H9 (cell line): ENCODE measurements at regions not wholly inside any gene's neighbourhood (a gene's known extent, or its start where the extent isn't known, plus 50 kb on each side); places are given as distances from the start of the nearest gene placed in this dataset.

Experiments
- DNase-seq: peaks from one replicate; pipeline ENCODE4 v3.0.0-alpha.2; 2017
- H2AFZ ChIP-seq: one replicate; pipeline ENCODE4 v1.6.1; 2013; ENCODE audit warnings: mild to moderate bottlenecking, low read length, control low read depth, moderate library complexity
- H2AK5ac ChIP-seq: 2 replicates; pipeline ENCODE4 v1.6.1; 2013; ENCODE audit warnings: low read length, control low read depth, mixed read lengths; ENCODE audit not compliant: insufficient read length
- H2BK120ac ChIP-seq: one replicate; pipeline ENCODE4 v1.6.1; 2013; ENCODE audit warnings: low read depth, mild to moderate bottlenecking, low read length, control low read depth, inconsistent platforms; ENCODE audit not compliant: poor library complexity, severe bottlenecking
- H2BK12ac ChIP-seq: 2 replicates; pipeline ENCODE4 v1.6.1; 2013; ENCODE audit warnings: low read length, control low read depth, mixed read lengths, low read depth; ENCODE audit not compliant: insufficient read length
- H2BK15ac ChIP-seq: 2 replicates; pipeline ENCODE4 v1.6.1; 2013; ENCODE audit warnings: low read depth, low read length, control low read depth
- H2BK20ac ChIP-seq: one replicate; pipeline ENCODE4 v1.6.1; 2013; ENCODE audit warnings: low read depth, mild to moderate bottlenecking, low read length, control low read depth, inconsistent platforms; ENCODE audit not compliant: poor library complexity, severe bottlenecking
- H2BK5ac ChIP-seq: 2 replicates; pipeline ENCODE4 v1.6.1; 2013; ENCODE audit warnings: low read length, control low read depth, mixed read lengths; ENCODE audit not compliant: insufficient read length
- H3K14ac ChIP-seq: 2 replicates; pipeline ENCODE4 v1.6.1; 2013; ENCODE audit warnings: low read length, control low read depth; ENCODE audit not compliant: insufficient read depth
- H3K18ac ChIP-seq: 2 replicates; pipeline ENCODE4 v1.6.1; 2013; ENCODE audit warnings: low read depth, mild to moderate bottlenecking, mixed read lengths, low read length, control low read depth; ENCODE audit not compliant: insufficient read length
- H3K23ac ChIP-seq: 2 replicates; pipeline ENCODE4 v1.6.1; 2013; ENCODE audit warnings: low read length, control low read depth, mixed read lengths, low read depth; ENCODE audit not compliant: insufficient read length
- H3K23me2 ChIP-seq: 2 replicates; pipeline ENCODE4 v1.6.1; 2013; ENCODE audit warnings: low read depth, mild to moderate bottlenecking, mixed read lengths, low read length, control low read depth; ENCODE audit not compliant: insufficient read length, poor library complexity, severe bottlenecking
- H3K27ac ChIP-seq: 2 replicates; pipeline ENCODE4 v1.5.1; 2013; ENCODE audit warnings: low read length, control low read depth, mixed read lengths, low read depth; ENCODE audit not compliant: insufficient read length
- H3K27me3 ChIP-seq: 2 replicates; pipeline ENCODE4 v1.6.1; 2013; ENCODE audit warnings: low read length, control low read depth, inconsistent platforms; ENCODE audit not compliant: insufficient read depth
- H3K4ac ChIP-seq: 2 replicates; pipeline ENCODE4 v1.6.1; 2013; ENCODE audit warnings: low read depth, mild to moderate bottlenecking, control low read depth, inconsistent platforms, low read length, moderate library complexity
- H3K4me1 ChIP-seq: 2 replicates; pipeline ENCODE4 v1.6.1; 2013; ENCODE audit warnings: low read length, control low read depth, inconsistent platforms; ENCODE audit not compliant: insufficient read depth
- H3K4me2 ChIP-seq: 2 replicates; pipeline ENCODE4 v1.6.1; 2013; ENCODE audit warnings: low read length, control low read depth, mixed read lengths; ENCODE audit not compliant: insufficient read length, insufficient read depth
- H3K56ac ChIP-seq: 2 replicates; pipeline ENCODE4 v1.6.1; 2013; ENCODE audit warnings: low read depth, mild to moderate bottlenecking, mixed read lengths, low read length, control low read depth; ENCODE audit not compliant: insufficient read length
- H3K79me1 ChIP-seq: 2 replicates; pipeline ENCODE4 v1.6.1; 2013; ENCODE audit warnings: low read depth, mild to moderate bottlenecking, moderate library complexity, low read length, control low read depth, inconsistent platforms; ENCODE audit not compliant: insufficient read depth, poor library complexity, severe bottlenecking
- H3K79me2 ChIP-seq: 2 replicates; pipeline ENCODE4 v1.6.1; 2013; ENCODE audit warnings: low read length, control low read depth, inconsistent platforms; ENCODE audit not compliant: insufficient read depth
- H3K9ac ChIP-seq: 2 replicates; pipeline ENCODE4 v1.6.1; 2013; ENCODE audit warnings: low read length, control low read depth, mixed read lengths; ENCODE audit not compliant: insufficient read length; ENCODE audit errors: extremely low read depth
- H3K9me3 ChIP-seq: one replicate; pipeline ENCODE4 v1.6.1; 2013; ENCODE audit warnings: low read depth, low read length, inconsistent platforms; ENCODE audit not compliant: control insufficient read depth
- H3T11ph ChIP-seq: one replicate; pipeline ENCODE4 v1.6.1; 2013; ENCODE audit warnings: mild to moderate bottlenecking, low read length, control low read depth, inconsistent platforms
- H4K20me1 ChIP-seq: one replicate; pipeline ENCODE4 v1.6.1; 2013; ENCODE audit not compliant: control insufficient read depth, insufficient read length, insufficient read depth
- H4K5ac ChIP-seq: 2 replicates; pipeline ENCODE4 v1.6.1; 2013; ENCODE audit warnings: low read depth, mild to moderate bottlenecking, mixed read lengths, low read length, control low read depth; ENCODE audit not compliant: insufficient read length
- H4K8ac ChIP-seq: replicated peaks from 2 replicates; pipeline ENCODE4 v1.6.1; 2013; ENCODE audit warnings: low read length, control low read depth, mixed read lengths, low read depth; ENCODE audit not compliant: insufficient read length
- H4K91ac ChIP-seq: 2 replicates; pipeline ENCODE4 v1.6.1; 2013; ENCODE audit warnings: low read depth, mild to moderate bottlenecking, moderate library complexity, mixed read lengths, low read length, control low read depth; ENCODE audit not compliant: insufficient read length
- H3K27ac Mint-ChIP-seq, 3 experiments: 2 replicates in 2 of 3; 3 replicates in 1 of 3; pipeline ENCODE4 v1.8.0; 2020 to 2021; ENCODE audit warnings: mixed read lengths in 3 of 3, mild to moderate bottlenecking in 1 of 3, moderate library complexity in 1 of 3
- H3K27me3 Mint-ChIP-seq: 2 replicates; pipeline ENCODE4 v1.8.0; 2021; ENCODE audit warnings: low read depth, mild to moderate bottlenecking, moderate library complexity, mixed read lengths
- H3K36me3 Mint-ChIP-seq, 3 experiments: 2 replicates in 2 of 3; 3 replicates in 1 of 3; pipeline ENCODE4 v1.8.0; 2020 to 2021; ENCODE audit warnings: low read depth in 3 of 3, mixed read lengths in 3 of 3; ENCODE audit not compliant: insufficient read depth in 1 of 3
- H3K4me1 Mint-ChIP-seq, 2 experiments: 2 replicates each; pipeline ENCODE4 v1.8.0; 2020; ENCODE audit warnings: mixed read lengths in 2 of 2
- H3K4me3 Mint-ChIP-seq, 2 experiments: 2 replicates in 1 of 2; 3 replicates in 1 of 2; pipeline ENCODE4 v1.8.0; 2020 to 2021; ENCODE audit warnings: mild to moderate bottlenecking in 2 of 2, mixed read lengths in 2 of 2, moderate library complexity in 1 of 2
- H3K9me3 Mint-ChIP-seq, 2 experiments: 2 replicates in 1 of 2; 3 replicates in 1 of 2; pipeline ENCODE4 v1.8.0; 2020; ENCODE audit warnings: mild to moderate bottlenecking in 2 of 2, mixed read lengths in 2 of 2, moderate library complexity in 1 of 2
- WGBS: extraction: QIAGEN DNeasy Blood & Tissue Kit; methylation state at CpG from one replicate; pipeline ENCODE4 v1.1.7; 2013; ENCODE audit warnings: missing lambda C conversion rate, low lambda C conversion rate, mixed read lengths; ENCODE audit not compliant: insufficient read length; ENCODE audit errors: extremely low coverage; 5-methylcytosine and 5-hydroxymethylcytosine counted together
- TF ChIP-seq, protein P1 (sequence below): fragments of 200-600 bp; sonication (generic); conservative IDR thresholded peaks from 3 replicates; pipeline ENCODE4 v1.8.0; 2021; ENCODE audit warnings: antibody characterized with exemption, mild to moderate bottlenecking

DNA sequence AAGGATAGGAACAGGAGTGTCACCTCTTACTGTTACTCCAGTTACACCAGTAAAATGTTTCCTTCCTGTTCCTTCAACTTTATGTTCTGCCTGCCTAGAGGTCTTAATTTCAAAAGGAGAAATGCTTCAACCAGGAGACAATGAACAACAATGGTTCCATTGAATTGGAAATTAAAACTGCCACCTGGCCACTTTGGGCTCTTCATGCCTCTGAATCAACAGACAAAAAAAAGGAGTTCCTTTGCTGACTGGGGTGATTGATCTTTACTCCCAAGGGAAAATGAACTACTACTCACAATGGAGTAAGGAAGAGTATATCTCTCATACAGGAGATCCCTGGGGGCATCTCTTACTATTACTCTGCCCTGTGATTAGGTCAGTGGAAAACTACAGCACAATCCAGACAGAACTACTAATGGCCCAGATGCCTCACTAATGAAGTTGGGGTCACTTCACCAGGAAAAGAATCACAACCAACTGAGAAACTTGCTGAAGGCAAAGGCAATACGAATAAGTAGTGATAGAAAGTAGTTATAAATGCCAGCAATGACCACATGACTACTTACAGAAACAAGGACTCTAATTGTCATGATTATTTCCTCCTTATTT, 76.6 kb upstream of the PRDX6 start:
- H3K18ac ChIP-seq, result no peak overlapping the region
- Mint-ChIP-seq H3K27me3 (no peaks in the 10 kb centered on the region), H3K4me1 (peaks cover 16 to 18% of the 10 kb centered on the region in 2 experiments), H3K4me3 (no peak overlapping the region), H3K27ac (peak overlapping the region in 2 of 3 experiments; percentile 23 to 76; a peak in 2 of 7 replicates), H3K9me3 (no peaks in the 10 kb centered on the region), H3K36me3 (peaks cover 0 to 7% (median 0%) of the 10 kb centered on the region in 3 experiments; a peak in 2 of 7 replicates)
- H3K9ac ChIP-seq, result no peak overlapping the region
- H3K56ac ChIP-seq, result no peak overlapping the region
- no peaks in the 10 kb centered on the region for H3K79me2 ChIP-seq
- H4K5ac ChIP-seq, result no peak overlapping the region
- TF ChIP-seq, protein P1, sequence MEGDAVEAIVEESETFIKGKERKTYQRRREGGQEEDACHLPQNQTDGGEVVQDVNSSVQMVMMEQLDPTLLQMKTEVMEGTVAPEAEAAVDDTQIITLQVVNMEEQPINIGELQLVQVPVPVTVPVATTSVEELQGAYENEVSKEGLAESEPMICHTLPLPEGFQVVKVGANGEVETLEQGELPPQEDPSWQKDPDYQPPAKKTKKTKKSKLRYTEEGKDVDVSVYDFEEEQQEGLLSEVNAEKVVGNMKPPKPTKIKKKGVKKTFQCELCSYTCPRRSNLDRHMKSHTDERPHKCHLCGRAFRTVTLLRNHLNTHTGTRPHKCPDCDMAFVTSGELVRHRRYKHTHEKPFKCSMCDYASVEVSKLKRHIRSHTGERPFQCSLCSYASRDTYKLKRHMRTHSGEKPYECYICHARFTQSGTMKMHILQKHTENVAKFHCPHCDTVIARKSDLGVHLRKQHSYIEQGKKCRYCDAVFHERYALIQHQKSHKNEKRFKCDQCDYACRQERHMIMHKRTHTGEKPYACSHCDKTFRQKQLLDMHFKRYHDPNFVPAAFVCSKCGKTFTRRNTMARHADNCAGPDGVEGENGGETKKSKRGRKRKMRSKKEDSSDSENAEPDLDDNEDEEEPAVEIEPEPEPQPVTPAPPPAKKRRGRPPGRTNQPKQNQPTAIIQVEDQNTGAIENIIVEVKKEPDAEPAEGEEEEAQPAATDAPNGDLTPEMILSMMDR, result no peak
- H4K20me1 ChIP-seq, result no peaks in the 10 kb centered on the region
- H2AFZ ChIP-seq, result no peak overlapping the region
- no CpG with 5 or more reads among the region's 1 CpG for WGBS
- no peak overlapping the region for H2BK5ac ChIP-seq
- no peak overlapping the region for H3T11ph ChIP-seq
- H3K27ac ChIP-seq, result peak overlapping the region; percentile 57
- no peak overlapping the region for H2BK120ac ChIP-seq
- no peak for DNase-seq
- no peak overlapping the region for H4K91ac ChIP-seq
- H3K79me1 ChIP-seq, result no peaks in the 10 kb centered on the region
- H3K4me2 ChIP-seq, result peak overlapping the region; percentile 11
- H3K9me3 ChIP-seq, result no peaks in the 10 kb centered on the region
- H3K4ac ChIP-seq, result no peak overlapping the region
- no peak overlapping the region for H2BK12ac ChIP-seq
- H2AK5ac ChIP-seq, result no peak overlapping the region
- H3K27me3 ChIP-seq, result no peaks in the 10 kb centered on the region; the same call in 1 of the 2 replicates
- no peak overlapping the region for H4K8ac ChIP-seq
- no peak overlapping the region for H2BK20ac ChIP-seq
- H3K14ac ChIP-seq, result no peak overlapping the region
- no peaks in the 10 kb centered on the region for H3K23me2 ChIP-seq
- no peak overlapping the region for H3K23ac ChIP-seq
- peaks cover 18% of the 10 kb centered on the region for H3K4me1 ChIP-seq
- H2BK15ac ChIP-seq, result no peak overlapping the region
